Upper lobe of left lung (tissue), 4 donors: ENCODE measurements at regions not wholly inside any gene's neighbourhood (a gene's known extent, or its start where the extent isn't known, plus 50 kb on each side); places are given as distances from the start of the nearest gene placed in this dataset.

ENCODE experiments used
- CTCF ChIP-seq, 6 experiments: fragments of 450-650 bp in 4 of 6; fragments of 200-600 bp in 2 of 6; sonication (generic) in 2 of 6; IDR thresholded peaks; one replicate each; pipeline ENCODE4 v1.5.1; 2016 to 2019; ENCODE audit warnings: antibody characterized with exemption in 6 of 6
- POLR2AphosphoS5 ChIP-seq, 2 donors: sonication (generic); formaldehyde crosslinking; IDR thresholded peaks; one replicate each; pipeline ENCODE4 v1.5.1; 2017; ENCODE audit warnings: antibody characterized with exemption in 2 of 2

GRCh38 chr6:163906006-163906710, 491.6 kb downstream of the QKI start:
- TF ChIP-seq CTCF (IDR thresholded peaks at IDR 0.05) (no peak), POLR2AphosphoS5 (IDR thresholded peaks at IDR 0.05) (no peak)
